Aorta (tissue), 5 donors: ENCODE measurements at regions not wholly inside any gene's neighbourhood (a gene's known extent, or its start where the extent isn't known, plus 50 kb on each side); places are given as distances from the start of the nearest gene placed in this dataset.
A peak's percentile ranks its signal among the peaks of the same experiment; 100 is the strongest.

Source experiments
- ATAC-seq: fragments of 200-7000 bp; cut with Tn5 transposase; one replicate; pipeline ENCODE4 v1.9.1; 2022; ENCODE audit warnings: moderate library complexity; ENCODE audit not compliant: low FRiP score
- DNase-seq, 2 donors: peaks; one replicate each; pipeline ENCODE4 v3.0.0-alpha.2; 2020
- H3K27ac ChIP-seq, 2 donors: one replicate each; pipeline ENCODE4 v1.5.1; 2013; ENCODE audit warnings: low read length in 2 of 2, mild to moderate bottlenecking in 2 of 2, moderate library complexity in 2 of 2, control low read depth in 1 of 2, inconsistent platforms in 1 of 2, low read depth in 1 of 2
- H3K27me3 ChIP-seq, 2 donors: one replicate each; pipeline ENCODE4 v1.6.1; 2013; ENCODE audit warnings: control low read depth in 1 of 2, low read length in 1 of 2, mild to moderate bottlenecking in 1 of 2, moderate library complexity in 1 of 2; ENCODE audit not compliant: insufficient read depth in 2 of 2, control insufficient read depth in 1 of 2
- H3K36me3 ChIP-seq, 2 donors: one replicate each; pipeline ENCODE4 v1.6.1; 2013; ENCODE audit warnings: control low read depth in 1 of 2, low read length in 1 of 2, mild to moderate bottlenecking in 1 of 2; ENCODE audit not compliant: insufficient read depth in 2 of 2, control insufficient read depth in 1 of 2
- H3K4me1 ChIP-seq, 2 donors: one replicate each; pipeline ENCODE4 v1.6.1; 2013; ENCODE audit warnings: low read length in 2 of 2, control low read depth in 1 of 2, mild to moderate bottlenecking in 1 of 2, moderate library complexity in 1 of 2; ENCODE audit not compliant: insufficient read depth in 2 of 2, control insufficient read depth in 1 of 2
- H3K4me3 ChIP-seq, 2 donors: one replicate each; pipeline ENCODE4 v1.5.1; 2013; ENCODE audit warnings: low read length in 2 of 2, control low read depth in 1 of 2, mild to moderate bottlenecking in 1 of 2
- H3K9me3 ChIP-seq: one replicate; pipeline ENCODE4 v1.6.1; 2013; ENCODE audit warnings: mild to moderate bottlenecking, low read length; ENCODE audit not compliant: control insufficient read depth
- WGBS, 2 donors: extraction: QIAGEN DNeasy Blood & Tissue Kit; methylation state at CpG; one replicate each; pipeline ENCODE4 v1.1.7; 2013; 5-methylcytosine and 5-hydroxymethylcytosine counted together
- intact Hi-C, 2 donors: fragments of 100-400 bp; cut with DNase I; formaldehyde crosslinking; loops; one replicate each; pipeline versions ENCODE4 v1.14.2 to v1.15.0; 2022
- donor health status: healthy with polysubstance abuse.
- donor health status: Bipolar disorder and iron deficiency.
- donor health status: DM: no; HTN: no; CAD: no.
- donor health status: DM: no; HTN: no; CAD: no.
- donor health status: DM: yes; HTN: yes; CAD: no.

DNA sequence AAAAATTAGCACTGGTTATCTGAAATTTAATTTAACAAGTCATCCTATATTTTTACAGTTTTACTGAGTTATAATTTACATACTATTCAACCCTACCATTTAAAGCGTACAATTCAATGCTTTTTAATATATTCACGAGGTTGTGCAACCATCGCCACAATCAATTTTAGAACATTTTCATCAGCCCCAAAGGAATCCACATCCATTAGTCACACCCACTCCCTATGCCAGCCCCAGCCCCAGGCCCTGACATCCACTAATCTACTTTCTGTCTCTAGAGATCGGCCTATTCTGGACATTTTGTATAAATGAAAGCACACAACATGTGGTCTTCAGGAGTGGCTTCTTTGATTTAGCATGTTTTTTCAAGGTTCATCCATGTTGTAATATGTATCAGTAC lies 134.7 kb downstream of the PSMG1 start:
- H3K4me1 ChIP-seq = no peaks in the 10 kb centered on the region
- ATAC-seq = no peak
- H3K27me3 ChIP-seq = no peaks in the 10 kb centered on the region
- no peaks in the 10 kb centered on the region for H3K9me3 ChIP-seq
- H3K4me3 ChIP-seq = no peak overlapping the region
- no peak overlapping the region for H3K27ac ChIP-seq
- WGBS, 2 donors = 95 to 96% methylated on average over 4 of the region's 4 CpGs
- peak in 1 of 2 donors; percentile 32 for DNase-seq
- no peaks in the 10 kb centered on the region for H3K36me3 ChIP-seq
- intact Hi-C loops = no loop called here

DNA sequence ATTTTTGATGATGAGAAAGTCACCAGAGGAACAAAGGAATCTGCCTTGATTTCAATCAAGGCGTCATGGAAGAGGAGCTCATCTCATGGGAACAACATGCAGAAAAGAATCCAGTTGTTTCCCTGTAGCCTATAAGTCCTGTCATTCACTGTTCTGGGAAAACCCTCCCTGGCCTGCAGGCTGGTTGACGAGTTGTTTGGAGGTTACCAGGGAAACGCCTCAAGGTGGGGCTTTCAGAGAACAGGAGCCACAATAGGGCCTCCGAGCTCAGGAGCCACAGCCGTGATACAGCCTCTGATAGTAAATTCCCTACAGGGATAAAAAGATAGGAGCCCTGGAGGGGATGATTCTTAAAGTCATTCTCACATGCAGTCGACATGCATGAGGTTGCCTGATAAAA lies 135.2 kb downstream of the PSMG1 start:
- ATAC-seq (no peak), DNase-seq (peak in 1 of 2 donors; percentile 61)
- H3K4me1 ChIP-seq = no peaks in the 10 kb centered on the region
- H3K36me3 ChIP-seq = no peaks in the 10 kb centered on the region
- H3K4me3 ChIP-seq = no peak overlapping the region
- 78 to 81% methylated on average over 6 of the region's 6 CpGs for WGBS, 2 donors
- intact Hi-C loops = no loop called here
- no peak overlapping the region for H3K27ac ChIP-seq
- H3K27me3 ChIP-seq = no peaks in the 10 kb centered on the region
- H3K9me3 ChIP-seq = no peaks in the 10 kb centered on the region

DNA sequence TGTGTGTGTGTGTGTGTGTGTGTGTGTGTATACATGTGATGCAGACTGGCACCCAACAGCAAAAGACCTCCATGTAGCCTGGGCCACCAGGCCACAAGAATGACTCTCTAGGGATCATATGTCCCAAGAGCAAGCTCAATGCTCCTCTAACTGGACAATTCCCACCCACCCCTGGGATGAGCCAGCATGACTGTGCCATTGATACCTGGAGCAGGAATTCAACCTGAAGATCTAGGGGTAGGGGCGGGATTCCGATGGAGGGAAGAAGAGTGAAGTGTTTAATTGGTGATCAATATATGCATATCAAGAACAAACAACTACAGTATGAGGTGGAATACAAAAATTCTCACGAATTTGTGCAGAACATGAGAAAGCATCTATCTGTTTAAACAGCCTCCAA lies 136.2 kb downstream of the PSMG1 start:
- Histone ChIP-seq H3K4me3 (no peak overlapping the region), H3K4me1 (no peaks in the 10 kb centered on the region), H3K9me3 (no peaks in the 10 kb centered on the region), H3K27ac (no peak overlapping the region), H3K36me3 (no peaks in the 10 kb centered on the region), H3K27me3 (no peaks in the 10 kb centered on the region)
- no peak for ATAC-seq
- WGBS, 2 donors = 88 to 95% methylated on average over 3 of the region's 3 CpGs
- no peak for DNase-seq
- intact Hi-C loops = no loop called here

DNA sequence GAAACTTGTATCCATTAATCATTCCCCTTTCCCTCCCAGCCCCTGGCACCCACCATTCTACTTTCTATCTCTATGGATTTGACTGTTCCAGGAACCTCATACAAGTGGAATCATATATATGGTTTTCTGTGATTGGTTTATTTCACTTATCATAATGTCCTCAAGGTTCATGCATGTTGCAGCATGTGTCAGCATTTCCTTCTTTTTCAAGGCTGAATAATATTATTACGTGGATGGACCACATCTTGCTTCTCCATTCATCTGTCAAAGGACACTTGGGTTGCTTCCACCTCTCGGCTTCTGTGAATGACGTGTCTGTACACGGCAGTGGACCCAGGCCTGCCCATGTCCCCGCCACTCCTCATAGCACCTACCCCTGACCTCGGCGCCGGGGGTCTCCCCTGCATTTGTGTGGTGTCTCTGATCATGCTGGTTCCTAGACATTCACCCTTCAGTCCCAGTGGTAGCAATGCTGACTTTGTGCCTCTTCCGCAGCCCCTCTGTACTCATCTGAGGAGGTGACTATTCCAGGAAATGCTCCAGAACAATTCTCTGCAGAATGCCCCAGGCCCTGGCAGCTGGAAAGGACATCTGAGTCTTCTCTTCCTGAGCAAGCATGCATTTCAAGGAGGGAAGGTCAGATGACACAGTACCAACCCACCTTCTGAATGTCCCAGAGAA lies 136.9 kb downstream of the PSMG1 start:
- H3K9me3 ChIP-seq = no peaks in the 10 kb centered on the region
- no peak overlapping the region for H3K27ac ChIP-seq
- H3K4me1 ChIP-seq = no peaks in the 10 kb centered on the region
- 96 to 99% methylated on average over 9 of the region's 9 CpGs for WGBS, 2 donors
- DNase-seq = peak in 1 of 2 donors; percentile 61
- no peaks in the 10 kb centered on the region for H3K36me3 ChIP-seq
- no peak overlapping the region for H3K4me3 ChIP-seq
- no peak for ATAC-seq
- intact Hi-C loops = no loop called here
- H3K27me3 ChIP-seq = no peaks in the 10 kb centered on the region

DNA sequence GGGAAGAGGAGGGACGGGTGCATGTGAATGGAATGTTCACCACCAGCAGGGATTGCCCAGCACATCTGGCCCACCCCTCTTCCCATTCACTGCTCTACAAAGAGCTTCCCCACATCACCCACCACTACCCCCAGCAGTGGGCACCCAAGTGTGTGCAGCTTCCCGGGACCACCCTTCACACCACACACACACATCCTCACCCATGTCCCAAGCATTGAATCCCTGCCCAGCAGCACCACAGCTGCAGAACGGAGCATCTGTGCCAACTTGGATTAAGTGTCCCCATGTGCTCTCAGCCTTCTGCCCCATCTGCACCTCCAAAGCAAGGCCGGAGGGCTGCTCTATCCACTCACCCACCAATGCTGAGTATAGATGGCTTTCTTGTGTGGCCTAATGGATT lies 141.4 kb downstream of the PSMG1 start:
- DNase-seq (peak in 1 of 2 donors; percentile 39), ATAC-seq (no peak)
- no peak overlapping the region for H3K27ac ChIP-seq
- intact Hi-C loops = no loop called here
- WGBS, 2 donors = 76 to 83% methylated on average over 4 of the region's 4 CpGs
- no peaks in the 10 kb centered on the region for H3K9me3 ChIP-seq
- no peaks in the 10 kb centered on the region for H3K36me3 ChIP-seq
- no peak overlapping the region for H3K4me3 ChIP-seq
- no peaks in the 10 kb centered on the region for H3K27me3 ChIP-seq
- H3K4me1 ChIP-seq = no peaks in the 10 kb centered on the region

DNA sequence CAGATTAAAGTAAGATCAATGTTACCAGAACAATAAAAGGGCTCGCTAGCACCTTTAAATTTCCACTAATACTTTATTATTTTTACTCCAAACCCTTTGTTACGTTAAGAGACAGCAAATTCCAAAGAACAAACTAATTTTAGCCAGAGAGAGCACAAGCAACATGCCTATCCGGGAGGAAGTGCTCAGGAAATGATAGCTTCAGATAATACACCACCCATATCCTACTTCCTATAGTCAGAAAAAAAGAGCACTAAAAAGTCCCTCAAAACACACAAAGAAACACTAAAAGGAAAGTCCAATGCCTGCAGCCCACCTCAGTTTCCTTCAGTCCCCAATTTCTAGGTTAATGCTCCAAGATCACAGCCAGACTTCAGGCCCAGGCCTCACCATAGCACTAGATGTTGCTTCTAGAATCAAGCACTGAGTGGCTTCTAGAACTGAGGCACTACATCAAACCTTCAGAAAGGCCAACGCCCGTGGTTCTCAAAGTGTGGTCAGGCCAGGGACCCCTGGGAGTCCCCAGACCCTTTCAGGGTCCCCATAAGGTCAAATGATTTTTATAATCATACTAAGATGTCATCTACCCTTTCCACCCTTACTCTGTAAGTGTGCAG lies 142.6 kb downstream of the PSMG1 start:
- no peaks in the 10 kb centered on the region for H3K36me3 ChIP-seq
- no peak for ATAC-seq
- DNase-seq = peak in 1 of 2 donors; percentile 26
- H3K27me3 ChIP-seq = no peaks in the 10 kb centered on the region
- WGBS, 2 donors = 52 to 55% methylated on average over 5 of the region's 5 CpGs
- H3K9me3 ChIP-seq = no peaks in the 10 kb centered on the region
- H3K27ac ChIP-seq = peak overlapping the region in 1 of 2 donors; percentile 3
- no peaks in the 10 kb centered on the region for H3K4me1 ChIP-seq
- H3K4me3 ChIP-seq = no peak overlapping the region
- intact Hi-C loops = no loop called here

DNA sequence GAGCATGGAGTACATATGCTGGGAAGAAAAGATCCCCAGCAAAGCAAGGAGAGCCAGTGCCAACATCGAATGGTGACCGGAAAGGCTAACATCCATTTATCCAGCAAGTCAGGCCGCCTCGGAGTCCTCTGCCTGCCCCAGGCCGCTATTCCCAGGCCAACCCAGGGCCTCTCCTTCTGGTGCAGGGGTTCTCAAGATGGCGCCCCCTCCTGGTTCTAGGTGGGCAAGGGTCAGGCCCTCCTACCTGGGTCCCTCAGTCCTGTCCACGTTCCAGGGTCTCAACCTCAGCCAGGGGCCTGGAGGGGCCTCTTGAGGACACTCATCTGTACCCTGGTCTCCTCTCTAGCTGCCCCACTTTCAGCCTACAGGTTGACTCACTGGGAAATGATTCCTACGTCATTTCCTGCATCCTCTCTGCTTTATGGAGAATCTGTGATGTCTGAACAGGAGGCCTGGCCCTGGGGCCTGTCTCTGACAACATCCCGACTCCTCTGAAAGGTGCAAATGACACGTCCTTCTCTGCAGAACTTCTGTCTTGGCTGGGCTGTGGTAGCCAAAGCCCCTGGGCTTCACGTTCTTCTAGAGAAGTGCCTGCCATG lies 145.3 kb downstream of the PSMG1 start:
- intact Hi-C loops = no loop called here
- DNase-seq (peak in 1 of 2 donors; percentile 65), ATAC-seq (no peak)
- no peak overlapping the region for H3K27ac ChIP-seq
- 95% methylated on average over 11 of the region's 11 CpGs for WGBS, 2 donors
- no peak overlapping the region for H3K4me3 ChIP-seq
- H3K4me1 ChIP-seq = no peaks in the 10 kb centered on the region
- no peaks in the 10 kb centered on the region for H3K36me3 ChIP-seq
- H3K9me3 ChIP-seq = no peaks in the 10 kb centered on the region
- no peaks in the 10 kb centered on the region for H3K27me3 ChIP-seq

DNA sequence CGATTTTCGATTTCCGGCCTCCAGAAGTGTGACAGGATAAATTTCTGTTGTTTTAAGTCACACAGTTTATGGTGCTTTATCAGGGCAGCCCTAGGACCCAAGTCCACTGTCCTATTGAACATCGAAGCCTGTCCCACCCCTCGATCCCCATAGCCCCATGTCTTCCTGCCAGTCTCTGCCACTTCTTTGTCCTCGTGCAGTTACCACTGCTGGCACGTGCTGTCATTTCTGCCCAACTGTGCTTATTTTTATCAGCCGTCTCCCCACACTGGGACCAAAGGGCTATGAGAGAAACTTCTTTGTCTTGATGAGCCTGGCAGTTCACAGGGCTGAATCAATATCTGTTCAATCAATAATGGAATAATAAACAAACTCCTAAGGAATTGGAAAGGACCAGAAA lies 146.7 kb downstream of the PSMG1 start:
- intact Hi-C loops = no loop called here
- H3K27me3 ChIP-seq = no peaks in the 10 kb centered on the region
- DNase-seq = peak in 1 of 2 donors; percentile 31

More for the DNA sequence above, 146.7 kb downstream of the PSMG1 start:
- WGBS, 2 donors = 67 to 68% methylated on average over 8 of the region's 8 CpGs
- Histone ChIP-seq H3K36me3 (no peaks in the 10 kb centered on the region), H3K4me1 (no peaks in the 10 kb centered on the region), H3K4me3 (no peak overlapping the region), H3K9me3 (no peaks in the 10 kb centered on the region), H3K27ac (no peak overlapping the region)
- ATAC-seq = no peak
